Embryonic facial prominence (tissue), 1 donor: ENCODE measurements at regions not wholly inside any gene's neighbourhood (a gene's known extent, or its start where the extent isn't known, plus 50 kb on each side); places are given as distances from the start of the nearest gene placed in this dataset.

Experiments used
- DNase-seq: peaks from one replicate; pipeline ENCODE4 v3.0.0-alpha.2; 2016; ENCODE audit errors: extremely low spot score

- no peak for DNase-seq
Observed at GRCh38 chr10:78934994-78935602, 133.7 kb upstream of the ZMIZ1 start.

DNA sequence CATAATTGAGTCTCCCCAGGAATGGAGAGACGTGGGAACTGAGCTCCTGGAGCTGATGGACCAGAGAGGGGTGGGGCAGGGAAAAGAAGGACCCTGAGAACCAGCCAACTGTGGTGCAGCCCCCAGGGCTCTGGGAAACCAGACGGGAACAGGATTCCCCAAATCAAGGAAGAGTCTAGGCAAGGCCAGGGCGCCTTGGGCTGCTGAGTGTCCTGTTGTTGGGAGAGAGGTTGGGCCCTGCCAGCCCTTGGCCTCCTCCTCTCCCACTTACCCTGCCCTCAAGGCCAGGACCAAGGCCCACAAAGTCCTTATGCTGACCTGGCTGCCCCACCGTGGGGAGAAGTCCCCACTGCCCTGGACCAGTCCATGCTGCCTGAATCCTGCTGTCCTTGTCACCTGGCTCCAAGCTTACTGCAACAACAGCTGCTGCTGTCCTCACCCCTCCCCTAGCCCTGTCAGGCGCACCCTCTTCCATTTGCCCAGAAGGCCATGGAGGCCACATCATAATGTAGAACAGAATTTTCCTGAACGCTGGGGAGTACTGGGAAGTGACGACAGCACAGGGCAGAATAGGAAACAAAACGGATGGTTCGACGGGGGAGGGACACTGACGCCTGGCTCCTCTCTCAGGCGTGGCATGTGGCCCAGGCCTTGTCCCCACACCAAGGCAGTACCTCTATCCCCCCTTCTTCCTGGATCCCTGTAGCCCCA is 132.9 kb upstream of the ZMIZ1 start:
- DNase-seq = no peak

DNA sequence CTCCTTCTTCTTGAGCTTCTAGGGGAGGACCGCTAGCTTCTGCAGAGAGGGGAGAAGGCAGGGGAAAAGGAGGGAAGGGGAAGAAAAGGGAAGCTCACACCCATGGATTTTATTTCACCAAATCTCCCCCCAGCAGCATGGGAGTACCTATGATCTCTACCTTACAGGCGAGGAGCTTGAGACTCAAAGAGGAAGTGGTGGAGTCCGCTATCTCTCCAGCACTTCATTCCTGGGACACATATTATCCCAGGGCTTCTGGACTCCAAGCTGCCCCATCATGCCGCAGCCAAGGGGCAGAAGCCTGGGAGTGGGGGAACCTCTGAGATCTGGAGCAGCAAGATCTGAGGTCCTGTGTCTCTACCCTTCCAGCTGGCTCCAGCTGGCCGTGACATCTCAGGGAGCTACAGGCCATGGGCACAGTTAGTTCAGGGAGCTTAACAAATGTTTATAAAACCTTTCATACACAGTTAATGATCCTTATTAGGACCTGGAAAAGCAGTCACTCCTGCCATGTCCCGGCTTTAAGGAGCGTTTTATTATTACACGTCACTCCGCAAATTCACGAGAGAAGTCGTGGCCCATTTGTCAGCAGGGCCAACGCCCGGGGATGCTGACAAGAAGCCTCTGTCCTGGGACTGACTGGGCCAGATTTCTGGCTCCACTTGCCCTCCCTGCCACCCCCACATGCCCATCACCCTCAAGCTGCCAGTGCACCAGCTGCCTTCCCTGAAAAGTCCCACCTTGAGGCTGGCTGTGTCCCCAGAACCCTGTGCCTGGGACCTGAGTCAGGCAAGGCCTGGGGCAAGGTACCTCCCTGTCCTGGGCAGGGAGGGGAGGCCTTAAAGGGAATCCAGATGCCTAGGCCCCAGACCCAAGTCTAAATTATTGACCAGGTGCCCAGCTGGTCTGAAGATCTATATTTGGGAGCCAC is 132.1 kb upstream of the ZMIZ1 start:
- no peak for DNase-seq

DNA sequence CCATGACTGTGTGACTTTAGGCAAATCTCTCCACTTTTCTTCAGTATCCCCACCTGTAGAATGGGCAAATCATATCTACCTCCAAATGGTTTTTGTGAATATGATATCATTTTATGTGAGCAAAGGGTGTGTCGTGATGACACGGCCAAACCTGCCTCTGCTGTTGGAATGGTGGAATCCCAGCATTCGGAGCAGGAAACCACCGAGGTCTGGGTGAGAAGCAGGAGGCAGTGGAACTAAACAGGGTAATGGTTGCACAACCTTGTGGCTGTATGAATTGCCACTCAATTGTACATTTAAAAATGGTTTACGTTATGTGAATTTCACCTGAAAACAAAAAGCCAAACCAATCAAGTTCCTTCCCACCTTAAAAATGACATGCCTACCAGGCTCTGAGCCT is 131.4 kb upstream of the ZMIZ1 start:
- DNase-seq = no peak

DNA sequence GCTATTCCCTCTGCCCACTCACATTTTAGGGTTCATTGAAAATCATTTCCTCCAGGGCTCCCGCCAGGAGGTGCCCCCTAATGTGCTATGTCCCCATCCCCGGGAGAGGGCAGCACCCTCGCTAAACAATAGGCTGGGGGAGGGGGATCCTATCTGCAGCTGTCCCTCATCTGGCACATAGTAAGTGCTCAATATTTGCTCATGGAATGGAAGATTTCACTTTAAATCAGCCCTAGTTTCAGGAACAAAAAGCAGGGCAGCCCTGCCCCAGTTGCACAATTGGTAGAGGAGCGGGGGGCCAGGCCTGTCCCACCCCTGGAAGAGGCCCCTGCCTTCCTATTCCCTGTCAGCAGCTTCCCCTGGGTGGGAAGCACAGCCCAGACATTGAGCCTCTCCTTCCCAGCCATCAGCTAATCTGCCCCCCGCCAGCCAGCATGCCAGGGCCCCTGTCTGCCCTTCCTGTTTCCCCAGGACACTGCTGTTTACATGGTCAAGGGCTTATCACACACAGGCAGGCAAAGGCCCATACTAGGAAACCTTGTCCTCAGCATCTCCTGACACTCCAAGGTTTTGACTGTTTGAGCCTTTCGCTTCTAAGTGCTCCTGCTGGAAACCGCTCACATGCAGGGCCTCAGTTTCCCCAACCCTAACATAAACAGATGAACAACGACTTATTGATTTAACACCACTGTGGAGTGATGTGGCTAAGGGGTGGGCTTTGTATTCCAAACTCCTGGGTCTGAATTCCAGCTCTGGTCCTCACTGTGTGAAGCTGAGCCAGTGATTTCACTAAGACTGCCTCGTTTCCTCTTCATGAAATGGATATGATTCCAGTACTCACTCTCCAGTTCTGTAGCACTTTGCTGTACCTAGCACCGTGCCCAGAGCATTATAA is 130.7 kb upstream of the ZMIZ1 start:
- no peak for DNase-seq

DNA sequence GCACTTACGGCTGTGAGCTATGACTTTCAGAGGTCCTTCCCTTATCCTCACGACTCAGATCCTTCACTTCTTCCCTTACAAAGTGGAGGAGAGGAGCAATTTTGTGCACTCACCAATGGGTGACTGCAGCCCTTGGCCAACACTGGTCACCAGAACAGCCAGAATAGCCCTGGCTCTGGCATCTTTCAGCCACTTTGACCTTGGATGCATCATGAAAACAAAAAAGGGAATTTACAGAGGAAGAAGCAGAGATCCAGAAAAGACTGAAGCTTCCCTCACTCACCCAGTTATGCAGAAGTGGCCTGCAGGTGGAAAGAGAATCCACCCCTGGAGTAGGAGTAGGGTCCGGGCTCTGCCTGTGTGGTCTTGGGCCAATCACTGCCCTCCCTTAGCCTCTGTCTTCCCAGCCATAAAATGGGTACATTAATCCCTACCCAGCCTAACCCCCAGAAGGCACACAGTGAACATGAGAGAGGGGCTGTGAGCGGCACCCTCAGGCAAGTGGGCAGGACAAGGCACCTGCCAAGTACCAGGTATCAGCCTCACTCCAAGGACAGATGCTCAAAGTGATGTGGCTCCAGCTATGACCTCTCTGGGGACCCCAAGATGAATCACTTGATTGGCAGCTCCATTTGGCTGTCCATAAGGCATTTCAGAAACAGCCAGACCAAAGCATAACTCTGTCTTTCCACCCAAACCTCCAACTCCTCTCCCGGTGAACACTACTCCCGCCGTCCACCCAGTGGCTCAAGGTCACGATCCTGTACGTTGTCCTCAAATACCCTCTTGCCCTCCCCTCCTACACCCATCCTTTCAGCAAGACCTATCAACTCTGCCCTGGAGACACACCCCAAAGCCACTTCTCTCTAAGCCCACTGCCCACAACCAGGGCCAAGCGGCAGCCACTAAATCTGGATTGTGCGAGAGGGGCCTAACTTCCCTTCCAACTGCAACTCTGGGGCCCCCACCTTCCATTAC is 129.8 kb upstream of the ZMIZ1 start:
- DNase-seq = no peak

DNA sequence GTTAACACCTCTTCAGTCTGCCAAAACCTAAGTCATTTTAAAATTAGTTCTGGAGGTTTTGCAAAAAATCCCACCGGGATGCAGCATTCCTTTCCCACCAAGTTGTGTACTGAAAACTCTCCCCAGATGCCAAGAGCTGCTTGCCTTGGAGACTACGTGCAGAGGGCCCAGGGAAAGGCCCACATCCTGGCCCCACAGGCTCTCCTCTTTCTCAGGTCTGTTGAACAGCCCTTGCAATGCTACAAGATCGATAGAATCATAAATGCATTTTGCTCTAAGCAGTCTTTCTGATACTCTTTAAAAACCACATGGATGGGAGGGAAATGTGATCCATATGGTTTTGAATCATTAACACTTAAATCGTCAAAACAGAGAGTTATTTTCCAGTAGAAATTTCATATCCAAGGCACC is 126.7 kb upstream of the ZMIZ1 start:
- peak; percentile 60 for DNase-seq

DNA sequence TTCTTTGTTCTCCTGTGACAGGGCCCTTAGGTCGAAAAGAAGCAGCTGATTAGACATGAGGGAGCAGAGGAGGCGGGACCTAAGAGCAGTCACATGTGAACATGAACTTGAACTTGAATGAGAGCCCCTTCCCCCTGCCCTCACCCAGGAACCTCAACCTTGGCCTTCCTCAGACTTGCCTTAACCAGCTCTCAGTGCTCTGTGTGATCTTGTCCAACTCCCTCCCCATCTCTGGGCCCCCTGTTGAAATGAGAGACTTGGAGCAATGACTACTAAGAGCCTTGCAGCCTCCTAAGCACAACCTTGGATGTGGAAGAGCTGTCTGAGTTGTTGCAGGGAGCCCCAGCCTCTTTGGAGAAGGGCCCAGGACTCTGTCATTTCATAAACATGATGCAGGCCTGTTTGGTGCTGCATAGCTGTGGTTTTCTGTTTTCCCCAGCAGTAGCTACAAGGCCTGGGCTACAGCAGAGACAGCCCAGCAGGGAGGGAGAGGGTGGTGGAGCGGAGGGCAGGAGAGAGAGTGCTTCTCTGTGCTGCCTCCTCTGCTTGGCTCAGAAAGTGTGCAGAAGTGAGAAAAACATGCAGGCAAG is 123.9 kb upstream of the ZMIZ1 start:
- DNase-seq = peak; percentile 77

DNA sequence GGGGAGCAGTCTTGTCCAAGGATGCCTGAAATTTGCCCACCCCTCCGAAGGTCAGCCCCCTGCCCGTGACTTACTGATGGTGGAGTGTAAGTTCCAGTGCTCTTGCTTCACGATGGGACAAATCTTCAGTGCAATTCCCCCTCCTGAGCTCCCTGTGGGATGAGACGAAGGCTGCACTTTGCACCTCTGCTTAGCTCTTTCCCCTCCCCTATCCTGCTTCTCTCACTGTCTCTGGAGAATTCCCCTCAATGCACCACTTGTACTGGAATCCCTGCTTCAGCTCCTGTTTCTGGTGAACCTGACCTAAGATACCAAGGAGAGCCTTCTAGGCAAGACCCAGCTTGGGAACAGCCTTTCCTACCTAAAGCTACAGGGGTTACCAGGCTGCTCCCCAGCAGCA is 122.9 kb upstream of the ZMIZ1 start:
- DNase-seq = no peak

DNA sequence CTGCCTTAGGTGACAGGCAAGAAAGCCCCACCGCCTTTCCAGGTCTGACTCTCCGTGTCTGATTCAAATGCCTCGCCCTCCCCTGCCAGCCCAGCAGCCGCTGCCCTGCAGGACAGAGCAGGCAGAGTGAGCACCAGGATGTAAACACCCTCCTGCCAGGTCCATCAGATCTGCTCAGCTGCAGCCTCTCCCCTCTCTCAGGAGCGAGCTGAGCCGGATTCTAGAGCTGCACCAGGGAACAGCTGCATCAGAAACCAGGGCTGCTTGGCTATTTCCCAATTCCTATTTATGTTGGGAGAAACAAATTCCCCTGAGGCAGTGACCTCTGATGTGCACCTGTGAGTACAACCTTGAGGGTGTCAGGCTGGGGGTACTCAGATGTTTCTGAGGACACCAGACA is 121.5 kb upstream of the ZMIZ1 start:
- no peak for DNase-seq

GRCh38 chr10:78947733-78948132 is 121.0 kb upstream of the ZMIZ1 start:
- DNase-seq = no peak

GRCh38 chr10:78948621-78949030 is 120.1 kb upstream of the ZMIZ1 start:
- no peak for DNase-seq

GRCh38 chr10:78950656-78951587 is 117.8 kb upstream of the ZMIZ1 start:
- DNase-seq = no peak

DNA sequence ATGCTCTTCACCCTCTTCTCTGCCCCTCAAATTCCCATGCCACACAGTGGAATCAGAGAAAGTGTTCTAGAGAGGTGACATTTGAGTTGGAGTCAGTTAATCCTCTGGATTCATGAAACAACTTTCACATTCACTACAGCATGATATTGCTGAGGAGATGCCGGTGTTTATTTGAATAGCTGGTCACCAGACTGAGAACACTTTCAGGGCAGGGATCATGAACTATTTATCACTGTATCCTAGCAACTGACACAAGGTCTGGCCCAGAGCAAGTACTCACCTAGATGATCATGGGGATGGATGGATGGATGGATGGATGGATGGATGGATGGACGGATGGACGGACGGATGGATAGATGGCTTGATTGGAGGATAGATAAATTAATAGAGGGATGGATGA is 116.7 kb upstream of the ZMIZ1 start:
- no peak for DNase-seq

- no peak for DNase-seq
Observed at GRCh38 chr10:78952686-78953085, 116.1 kb upstream of the ZMIZ1 start.

DNA sequence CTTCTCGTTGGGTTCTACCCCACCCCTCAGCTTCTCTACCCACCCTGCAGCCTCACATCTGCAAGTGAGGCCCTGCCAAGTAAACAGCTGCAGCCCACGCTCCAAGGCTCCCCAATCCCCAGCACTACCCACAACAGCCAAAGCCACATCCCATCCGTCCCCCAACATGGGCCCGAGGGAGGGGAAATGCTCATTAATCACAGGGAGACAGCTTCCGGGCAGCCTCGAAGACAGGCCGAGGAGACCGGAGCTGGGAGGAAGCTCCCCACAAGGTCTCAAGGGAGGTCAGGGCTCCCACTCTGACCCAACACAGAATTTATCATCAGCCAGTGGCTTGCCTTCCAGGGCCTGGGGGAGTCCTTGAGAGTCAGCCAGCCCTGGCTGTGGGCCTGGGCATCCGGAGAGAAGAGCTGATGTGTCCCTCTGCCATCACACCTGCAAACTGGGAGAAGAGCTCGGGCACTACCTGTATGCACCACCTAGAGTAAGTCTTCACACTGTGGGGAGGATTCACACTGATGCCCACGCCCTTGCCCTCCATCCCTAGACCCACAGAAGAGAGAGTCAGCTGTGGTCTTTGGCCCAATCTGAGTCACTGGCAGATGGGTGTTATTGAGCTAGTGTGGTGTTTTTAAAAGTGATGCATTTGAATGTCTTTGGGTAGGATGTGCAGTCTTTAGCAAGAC is 115.5 kb upstream of the ZMIZ1 start:
- DNase-seq = no peak

DNA sequence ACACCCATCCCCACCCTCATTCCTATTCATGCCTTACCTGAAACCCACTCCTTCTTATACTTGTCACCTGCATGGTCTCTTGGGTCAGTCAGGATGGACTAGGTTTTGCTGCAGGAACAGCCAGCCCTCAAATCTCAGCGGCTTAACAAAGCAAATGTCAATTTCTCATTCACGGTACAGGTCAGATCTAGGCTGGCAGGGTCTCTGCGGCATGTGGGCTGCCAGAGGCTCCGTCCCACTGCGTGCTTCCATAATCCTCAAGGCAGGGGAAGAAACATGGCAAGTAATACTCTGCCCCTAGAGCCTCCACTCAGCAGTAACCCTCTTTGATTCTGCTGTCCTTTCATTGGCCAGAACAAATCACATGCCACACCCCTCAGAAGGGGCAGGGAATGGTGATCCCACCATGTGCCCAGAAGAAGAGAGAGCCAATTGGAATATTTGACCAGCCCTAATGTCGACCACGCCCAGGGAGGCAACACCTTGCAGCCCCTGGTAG is 114.9 kb upstream of the ZMIZ1 start:
- no peak for DNase-seq

GRCh38 chr10:78954689-78955088 is 114.1 kb upstream of the ZMIZ1 start:
- no peak for DNase-seq
